Fibroblast of pulmonary artery (primary cell): ENCODE measurements at regions not wholly inside any gene's neighbourhood (a gene's known extent, or its start where the extent isn't known, plus 50 kb on each side); places are given as distances from the start of the nearest gene placed in this dataset.

Source experiments
- DNase-seq: peaks from one replicate; pipeline ENCODE4 v3.0.0-alpha.2; 2010; ENCODE audit warnings: low read depth
- H3K4me3 ChIP-seq: replicated peaks from 2 replicates; pipeline ENCODE4 v1.5.1; 2011; ENCODE audit warnings: low read depth, mild to moderate bottlenecking, control low read depth, low read length, moderate library complexity
- TF ChIP-seq, protein P1 (sequence below): IDR thresholded peaks from 2 replicates; pipeline ENCODE4 v1.5.1; 2011; ENCODE audit warnings: mild to moderate bottlenecking, control low read depth, low read length, inconsistent platforms; ENCODE audit errors: missing control alignments

DNA sequence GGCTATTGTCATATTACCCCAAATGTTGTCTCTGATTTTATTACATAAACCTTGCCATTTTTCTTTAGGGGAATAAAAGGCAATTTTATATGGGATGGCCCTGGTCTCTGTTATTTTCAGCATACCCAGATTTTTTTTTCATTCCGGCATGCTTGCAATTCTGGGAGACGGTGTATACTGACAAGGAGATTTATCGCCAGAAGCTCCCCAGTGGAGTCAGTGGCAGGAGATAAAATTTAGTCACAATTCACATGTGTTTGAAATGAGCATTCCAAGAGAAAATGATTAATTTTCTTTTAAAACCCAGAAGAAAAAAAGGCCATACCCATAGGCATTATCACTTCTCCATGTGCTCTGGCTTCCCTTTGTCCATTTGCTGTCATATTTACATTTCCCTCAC is 250.8 kb upstream of the RSPO3 start:
- H3K4me3 ChIP-seq, result no peak overlapping the region
- TF ChIP-seq, protein P1, sequence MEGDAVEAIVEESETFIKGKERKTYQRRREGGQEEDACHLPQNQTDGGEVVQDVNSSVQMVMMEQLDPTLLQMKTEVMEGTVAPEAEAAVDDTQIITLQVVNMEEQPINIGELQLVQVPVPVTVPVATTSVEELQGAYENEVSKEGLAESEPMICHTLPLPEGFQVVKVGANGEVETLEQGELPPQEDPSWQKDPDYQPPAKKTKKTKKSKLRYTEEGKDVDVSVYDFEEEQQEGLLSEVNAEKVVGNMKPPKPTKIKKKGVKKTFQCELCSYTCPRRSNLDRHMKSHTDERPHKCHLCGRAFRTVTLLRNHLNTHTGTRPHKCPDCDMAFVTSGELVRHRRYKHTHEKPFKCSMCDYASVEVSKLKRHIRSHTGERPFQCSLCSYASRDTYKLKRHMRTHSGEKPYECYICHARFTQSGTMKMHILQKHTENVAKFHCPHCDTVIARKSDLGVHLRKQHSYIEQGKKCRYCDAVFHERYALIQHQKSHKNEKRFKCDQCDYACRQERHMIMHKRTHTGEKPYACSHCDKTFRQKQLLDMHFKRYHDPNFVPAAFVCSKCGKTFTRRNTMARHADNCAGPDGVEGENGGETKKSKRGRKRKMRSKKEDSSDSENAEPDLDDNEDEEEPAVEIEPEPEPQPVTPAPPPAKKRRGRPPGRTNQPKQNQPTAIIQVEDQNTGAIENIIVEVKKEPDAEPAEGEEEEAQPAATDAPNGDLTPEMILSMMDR, result no peak
- no peak for DNase-seq

DNA sequence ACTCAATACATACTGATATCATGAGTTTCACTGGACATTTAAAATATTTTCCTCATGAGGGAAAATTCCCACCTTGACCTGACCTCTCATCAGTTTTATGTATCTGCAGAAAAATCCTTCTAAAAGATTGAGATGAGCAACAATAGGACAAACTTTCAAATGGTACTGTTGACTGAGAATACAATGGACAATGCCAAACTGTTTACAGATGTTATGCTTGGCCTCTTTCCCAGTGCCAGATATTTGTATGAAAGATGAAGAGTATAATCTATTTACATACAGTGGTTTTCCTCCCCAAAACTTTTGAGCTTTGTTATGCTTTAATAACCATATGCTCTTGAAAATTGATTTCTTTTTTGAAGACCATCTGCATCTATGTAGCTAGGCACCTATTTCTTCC is 245.1 kb upstream of the RSPO3 start:
- peak; percentile 45 for DNase-seq
- TF ChIP-seq, protein P1, result no peak
- no peak overlapping the region for H3K4me3 ChIP-seq

DNA sequence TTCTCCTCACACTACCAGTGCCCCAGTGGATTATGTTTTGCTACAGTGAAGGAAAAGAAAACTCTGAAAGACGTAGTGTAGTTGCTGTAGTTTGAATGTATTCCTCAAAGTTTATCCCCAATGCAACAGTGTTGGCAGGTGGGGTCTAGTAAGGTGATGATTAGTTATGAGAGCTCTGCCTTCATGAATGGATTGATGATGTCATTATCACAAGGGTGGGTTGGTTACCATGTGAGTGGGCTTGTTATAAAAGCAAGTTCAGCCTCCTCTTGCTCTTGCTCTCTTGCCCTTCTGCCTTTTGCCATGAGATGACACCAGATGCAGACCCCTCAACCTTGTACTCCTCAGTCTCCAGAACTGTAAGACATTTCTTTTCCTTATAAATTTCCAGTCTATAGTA is 244.7 kb upstream of the RSPO3 start:
- no peak for DNase-seq
- TF ChIP-seq, protein P1, result no peak
- H3K4me3 ChIP-seq, result no peak overlapping the region

DNA sequence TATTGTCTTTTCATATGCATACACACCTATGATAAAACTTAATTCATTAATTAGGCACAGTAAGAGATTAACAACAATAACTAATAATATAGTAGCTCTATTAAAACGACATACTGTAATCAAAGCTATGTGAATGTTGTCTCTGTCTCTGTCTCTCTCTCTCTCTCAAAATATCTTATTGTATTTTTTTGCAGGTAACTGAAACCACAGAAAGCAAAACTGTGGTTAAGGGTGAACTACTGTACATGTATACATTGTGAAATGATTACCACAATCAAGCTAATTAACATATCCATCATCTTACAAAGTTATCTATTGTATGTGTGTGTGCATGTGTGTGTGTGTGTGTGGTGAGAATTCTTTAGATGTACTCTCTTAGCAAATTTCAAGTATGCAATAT is 242.0 kb upstream of the RSPO3 start:
- no peak for DNase-seq
- no peak overlapping the region for H3K4me3 ChIP-seq
- TF ChIP-seq, protein P1, result no peak

DNA sequence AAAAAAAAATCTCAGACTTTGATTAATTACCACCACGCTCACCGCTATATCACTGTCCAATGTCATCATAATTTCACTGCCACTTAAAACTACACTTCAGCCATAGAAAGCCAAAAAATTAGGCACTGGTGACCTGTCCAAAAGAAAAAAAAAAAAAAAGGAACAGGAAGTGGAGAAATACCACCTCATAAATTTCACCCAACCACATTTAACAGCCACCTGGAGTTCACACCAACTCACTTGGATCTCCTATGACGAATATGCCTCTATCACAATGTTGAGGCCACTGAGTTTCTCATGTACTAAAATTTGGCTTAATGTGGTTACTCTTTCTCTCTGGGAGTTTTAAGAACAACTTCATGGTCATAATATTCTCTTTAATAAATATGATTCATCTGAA is 237.5 kb upstream of the RSPO3 start:
- no peak for DNase-seq
- TF ChIP-seq, protein P1, result no peak
- no peak overlapping the region for H3K4me3 ChIP-seq

DNA sequence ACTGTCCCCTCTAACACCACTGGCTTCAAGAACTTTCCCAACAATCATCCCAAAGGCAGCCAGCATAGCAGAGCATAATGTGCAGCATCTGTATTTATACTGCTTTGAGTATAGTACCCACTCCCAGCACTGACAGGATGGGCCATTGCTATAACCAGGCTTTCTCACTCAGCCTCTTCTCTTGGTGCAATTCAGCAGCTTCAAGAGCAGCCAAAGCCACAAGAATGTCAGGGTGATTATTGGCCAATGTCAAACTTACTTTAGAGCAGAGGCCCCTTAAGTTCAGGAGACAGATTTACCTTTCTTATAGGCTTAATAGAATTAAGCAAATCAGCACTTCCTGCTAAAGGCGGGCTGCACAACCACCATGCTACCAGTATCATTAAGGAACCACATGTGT is 232.4 kb upstream of the RSPO3 start:
- peak; percentile 29 for DNase-seq
- TF ChIP-seq, protein P1, result no peak
- H3K4me3 ChIP-seq, result no peak overlapping the region

DNA sequence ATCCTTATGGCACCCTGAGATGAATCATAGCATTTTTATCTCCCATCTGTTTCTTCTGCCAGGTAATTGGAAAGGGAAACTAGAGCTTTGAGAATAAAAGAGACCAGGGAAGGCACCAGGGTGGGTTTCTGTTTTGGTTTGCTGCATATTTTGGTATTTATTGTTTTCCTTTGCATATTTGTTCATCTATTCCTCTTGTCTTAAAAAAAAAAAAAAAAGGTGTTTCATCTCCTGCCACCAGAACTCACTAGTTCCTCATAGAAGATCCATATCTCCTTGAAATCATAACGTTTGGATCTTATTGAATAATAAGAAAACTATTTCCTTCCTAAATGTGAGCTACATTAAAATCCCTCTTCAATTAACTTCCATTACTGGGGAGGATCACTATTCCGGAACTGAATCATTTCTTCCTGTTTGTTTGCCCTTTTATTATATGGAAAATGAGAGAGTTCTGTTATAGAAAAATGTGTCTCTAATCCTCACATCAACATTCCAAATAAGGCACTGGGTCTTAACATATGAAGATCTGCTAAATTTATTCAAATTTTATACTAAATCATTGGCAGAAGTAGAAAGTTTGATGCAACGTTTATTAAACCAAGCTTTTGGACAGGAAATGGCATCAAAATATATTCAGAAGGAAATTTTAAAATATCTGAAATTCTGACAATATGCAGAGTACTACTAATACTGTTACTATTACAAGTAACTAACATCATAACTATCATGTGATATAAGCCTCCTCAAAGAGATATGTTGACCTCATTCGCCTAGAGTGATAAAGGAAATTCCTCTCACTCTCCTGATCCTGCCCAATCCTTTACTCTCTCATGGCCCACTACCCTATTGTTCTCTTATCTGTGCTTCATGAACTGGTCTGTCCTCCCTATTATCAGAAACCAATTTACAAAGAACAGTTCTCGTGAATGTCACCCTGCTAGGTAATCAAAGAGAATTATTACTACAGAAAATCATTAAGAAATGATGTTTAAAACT is 229.4 kb upstream of the RSPO3 start:
- TF ChIP-seq, protein P1, result no peak
- DNase-seq, result no peak
- no peak overlapping the region for H3K4me3 ChIP-seq
